Psoas muscle (tissue), 7 donors: ENCODE measurements at regions not wholly inside any gene's neighbourhood (a gene's known extent, or its start where the extent isn't known, plus 50 kb on each side); places are given as distances from the start of the nearest gene placed in this dataset.

ENCODE experiments used
- ATAC-seq, 4 donors: fragments of 200-7000 bp; cut with Tn5 transposase; one replicate each; pipeline ENCODE4 v1.9.1; 2020; ENCODE audit warnings: moderate library complexity in 3 of 4, mild to moderate bottlenecking in 2 of 4
- DNase-seq, 2 donors: peaks; one replicate each; pipeline ENCODE4 v3.0.0-alpha.2; 2020
- H3K27ac ChIP-seq: fragments of 200-600 bp; one replicate; pipeline ENCODE4 v1.8.0; 2022
- H3K27me3 ChIP-seq, 3 donors: fragments of 200-600 bp in 1 of 3; one replicate each; pipeline versions ENCODE4 v1.6.1 to v1.8.0; 2013 to 2022; ENCODE audit warnings: low read length in 2 of 3, mild to moderate bottlenecking in 2 of 3, moderate library complexity in 1 of 3; ENCODE audit not compliant: insufficient read depth in 3 of 3
- H3K36me3 ChIP-seq, 2 donors: fragments of 200-600 bp in 1 of 2; one replicate each; pipeline versions ENCODE4 v1.6.1 to v1.8.0; 2013 to 2022; ENCODE audit warnings: low read depth in 1 of 2, mild to moderate bottlenecking in 1 of 2, moderate library complexity in 1 of 2; ENCODE audit not compliant: insufficient read depth in 1 of 2
- H3K4me1 ChIP-seq: fragments of 200-600 bp; one replicate; pipeline ENCODE4 v1.8.0; 2022
- H3K4me3 ChIP-seq: fragments of 200-600 bp; one replicate; pipeline ENCODE4 v1.8.0; 2022; ENCODE audit warnings: mild to moderate bottlenecking
- H3K9me3 ChIP-seq: fragments of 200-600 bp; one replicate; pipeline ENCODE4 v1.8.0; 2022
- CTCF ChIP-seq: fragments of 200-600 bp; IDR thresholded peaks from one replicate; pipeline ENCODE4 v1.8.0; 2022; ENCODE audit warnings: antibody characterized with exemption
- WGBS, 3 donors: extraction: QIAGEN DNeasy Blood & Tissue Kit; methylation state at CpG; one replicate each; pipeline versions ENCODE4 v1.1.6 to v1.1.7; 2013; 5-methylcytosine and 5-hydroxymethylcytosine counted together
- intact Hi-C, 2 donors: fragments of 100-400 bp; cut with DNase I; formaldehyde crosslinking; loops; one replicate each; pipeline versions ENCODE4 v1.11.0 to v1.14.2; 2022
- donor health status: healthy with polysubstance abuse.
- donor health status: DM: no; HTN: no; CAD: no; lungs with moderate emphysema.
- donor health status: Bipolar disorder and iron deficiency.
- donor health status: healthy.
- donor health status: DM: yes; HTN: yes; CAD: no.
- donor health status: DM: no; HTN: no; CAD: no.
- donor health status: DM: yes; HTN: yes; CAD: no.

- intact Hi-C loops = no loop called here
- Histone ChIP-seq H3K36me3 (no peaks in the 10 kb centered on the region), H3K4me3 (no peak overlapping the region), H3K27ac (no peak overlapping the region), H3K9me3 (no peaks in the 10 kb centered on the region), H3K27me3 (no peaks in the 10 kb centered on the region), H3K4me1 (no peaks in the 10 kb centered on the region)
- ATAC-seq = no peak
- no peak for DNase-seq
- TF ChIP-seq CTCF = no peak
- WGBS, 3 donors = 70 to 75% (median 72%) methylated on average over 10 of the region's 10 CpGs
Measured at GRCh38 chr10:21327289-21327993, 198.0 kb downstream of the SKIDA1 start.

GRCh38 chr10:21326594-21327288 is 198.7 kb downstream of the SKIDA1 start:
- no peak overlapping the region for H3K27ac ChIP-seq
- no peaks in the 10 kb centered on the region for H3K36me3 ChIP-seq
- ATAC-seq = no peak
- no peaks in the 10 kb centered on the region for H3K27me3 ChIP-seq
- no peaks in the 10 kb centered on the region for H3K4me1 ChIP-seq
- no peak for DNase-seq
- H3K4me3 ChIP-seq = no peak overlapping the region
- intact Hi-C loops = no loop called here
- no peaks in the 10 kb centered on the region for H3K9me3 ChIP-seq
- 81 to 90% (median 85%) methylated on average over 5 of the region's 5 CpGs for WGBS, 3 donors
- TF ChIP-seq CTCF = no peak

DNA sequence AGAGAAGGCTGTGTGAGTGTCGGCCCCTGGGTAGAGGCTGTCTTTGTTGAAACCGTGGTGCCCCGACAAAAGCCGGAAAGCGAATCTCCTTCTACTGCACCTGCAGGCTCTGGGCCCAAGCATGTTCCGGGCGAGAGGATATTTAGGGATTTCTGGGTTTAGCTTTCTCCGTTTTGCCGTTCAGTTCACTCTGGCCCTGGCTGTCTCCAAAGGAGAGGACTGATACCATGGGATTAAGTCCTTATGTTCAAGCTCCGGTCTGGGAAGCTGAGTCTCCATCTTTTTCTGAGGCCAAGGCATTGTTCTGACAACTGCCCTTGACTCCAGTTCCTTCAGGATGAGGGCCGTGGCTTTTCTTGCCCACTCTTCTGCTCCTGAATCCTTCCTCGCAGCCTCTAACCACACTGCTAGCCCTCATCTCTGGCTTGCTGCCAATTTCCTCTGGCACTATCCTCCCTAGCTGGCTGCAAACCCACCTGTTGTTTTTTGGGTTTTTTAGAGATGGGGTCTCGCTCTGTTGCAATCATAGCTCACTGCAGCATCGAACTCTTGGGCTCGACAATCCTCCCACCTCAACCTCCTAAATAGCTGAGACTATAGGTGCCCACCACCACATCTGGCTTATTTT is 206.8 kb downstream of the SKIDA1 start:
- H3K36me3 ChIP-seq = no peaks in the 10 kb centered on the region
- no peaks in the 10 kb centered on the region for H3K27me3 ChIP-seq
- ATAC-seq (no peak), DNase-seq (no peak)
- no peak for TF ChIP-seq CTCF
- no peaks in the 10 kb centered on the region for H3K9me3 ChIP-seq
- intact Hi-C loops = no loop called here
- WGBS, 3 donors = 47 to 51% (median 47%) methylated on average over 15 of the region's 15 CpGs
- no peak overlapping the region for H3K27ac ChIP-seq
- H3K4me3 ChIP-seq = no peak overlapping the region
- peaks cover 8% of the 10 kb centered on the region for H3K4me1 ChIP-seq

DNA sequence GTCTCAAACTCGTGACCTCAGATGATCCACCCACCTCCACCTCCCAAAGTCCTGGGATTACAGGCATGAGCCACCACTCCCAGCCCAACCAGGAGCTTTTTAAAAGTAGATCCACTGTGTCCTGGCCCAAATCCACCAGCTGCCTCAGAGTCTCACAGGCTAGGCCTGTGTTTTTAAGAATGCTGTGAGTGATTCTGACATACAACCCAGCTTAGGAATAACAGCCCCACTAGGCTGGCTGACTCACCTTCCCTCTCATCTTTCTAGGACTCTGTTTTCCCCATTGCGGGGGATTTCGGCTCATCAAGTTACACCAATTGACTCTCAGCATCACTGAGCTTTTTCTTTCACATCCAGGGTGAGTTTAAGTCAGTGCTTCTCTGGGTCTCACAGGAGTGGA is 207.6 kb downstream of the SKIDA1 start:
- ATAC-seq = no peak
- no peak for TF ChIP-seq CTCF
- 87 to 88% (median 87%) methylated on average over 3 of the region's 3 CpGs for WGBS, 3 donors
- no peak overlapping the region for H3K27ac ChIP-seq
- intact Hi-C loops = no loop called here
- no peaks in the 10 kb centered on the region for H3K27me3 ChIP-seq
- H3K36me3 ChIP-seq = no peaks in the 10 kb centered on the region
- H3K4me3 ChIP-seq = no peak overlapping the region
- peaks cover 8% of the 10 kb centered on the region for H3K4me1 ChIP-seq
- no peaks in the 10 kb centered on the region for H3K9me3 ChIP-seq
- DNase-seq = no peak
